NOMO-1 treated with dmso at 0.1 percent for 144 hours (cell line): ENCODE measurements at regions not wholly inside any gene's neighbourhood (a gene's known extent, or its start where the extent isn't known, plus 50 kb on each side); places are given as distances from the start of the nearest gene placed in this dataset.
"Not testable (repeated sequence)": the region's sequence is repeated elsewhere in the genome, so short reads cannot be mapped to it uniquely, and the experiment has no call there.

Source experiments
- DNase-seq: peaks from one replicate; lab custom pipeline; 2025; ENCODE audit not compliant: unreplicated experiment; lab: John Stamatoyannopoulos, UW

- no peak for DNase-seq
Observed at GRCh38 chr12:127600211-127600610, 666.8 kb upstream of the TMEM132C start.

GRCh38 chr12:127606476-127607015 is 660.4 kb upstream of the TMEM132C start:
- DNase-seq = no peak

- no peak for DNase-seq
Observed at GRCh38 chr12:127607146-127607725, 659.7 kb upstream of the TMEM132C start.

DNA sequence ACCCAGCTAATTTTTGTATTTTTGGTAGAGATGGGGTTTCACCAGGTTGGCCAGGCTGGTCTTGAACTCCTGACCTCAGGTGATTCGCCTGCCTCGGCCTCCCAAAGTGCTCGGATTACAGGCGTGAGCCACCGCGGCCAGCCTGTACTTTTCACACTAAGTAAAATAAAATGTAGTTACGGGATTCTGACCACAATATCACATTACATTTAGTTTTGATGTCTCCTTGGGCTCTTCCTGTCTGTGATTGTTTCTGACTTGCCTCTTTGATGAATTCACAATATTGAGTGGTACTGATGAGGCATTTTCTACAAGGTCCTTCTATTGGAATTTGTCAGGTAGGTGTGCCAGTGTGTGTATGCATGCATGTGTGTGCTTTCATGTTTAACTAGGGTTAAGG is 658.6 kb upstream of the TMEM132C start:
- not testable (repeated sequence) for DNase-seq

- no peak for DNase-seq
Observed at GRCh38 chr12:127613056-127613455, 653.9 kb upstream of the TMEM132C start.

GRCh38 chr12:127619869-127620734 is 646.9 kb upstream of the TMEM132C start:
- DNase-seq = no peak

GRCh38 chr12:127620735-127621355 is 646.1 kb upstream of the TMEM132C start:
- no peak for DNase-seq

GRCh38 chr12:127621366-127621765 is 645.6 kb upstream of the TMEM132C start:
- no peak for DNase-seq

- DNase-seq = no peak
Observed at GRCh38 chr12:127623362-127623761, 643.6 kb upstream of the TMEM132C start.

DNA sequence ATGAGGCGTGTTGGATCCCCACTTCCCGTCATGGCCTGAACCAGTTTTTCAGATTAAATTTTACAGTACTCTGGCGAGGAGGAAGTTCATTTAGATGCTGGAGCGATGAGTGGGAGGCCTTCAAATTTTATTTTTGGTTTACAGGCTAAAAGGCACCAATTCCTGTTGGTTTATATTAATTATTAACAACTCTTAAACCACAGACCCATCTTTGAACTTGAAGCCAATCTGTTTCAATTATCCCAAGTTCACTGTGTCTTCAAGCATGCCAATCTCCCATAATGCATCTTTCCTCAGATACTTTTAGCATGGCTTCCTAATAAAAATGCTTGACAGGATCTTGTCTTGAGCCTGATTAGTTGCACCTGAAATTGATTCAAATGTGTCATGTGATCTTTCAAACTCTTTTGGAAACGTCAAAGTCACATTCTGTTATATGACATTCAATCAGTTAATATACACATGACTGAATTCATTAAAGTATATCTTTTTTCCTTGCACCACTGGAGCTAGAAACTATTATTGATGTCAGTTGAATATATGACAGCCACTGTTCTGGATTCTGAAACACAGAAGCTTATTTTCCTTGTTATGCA is 641.7 kb upstream of the TMEM132C start:
- DNase-seq = no peak

- no peak for DNase-seq
Observed at GRCh38 chr12:127628645-127629044, 638.3 kb upstream of the TMEM132C start.

- no peak for DNase-seq
Observed at GRCh38 chr12:127629066-127629820, 637.7 kb upstream of the TMEM132C start.

DNA sequence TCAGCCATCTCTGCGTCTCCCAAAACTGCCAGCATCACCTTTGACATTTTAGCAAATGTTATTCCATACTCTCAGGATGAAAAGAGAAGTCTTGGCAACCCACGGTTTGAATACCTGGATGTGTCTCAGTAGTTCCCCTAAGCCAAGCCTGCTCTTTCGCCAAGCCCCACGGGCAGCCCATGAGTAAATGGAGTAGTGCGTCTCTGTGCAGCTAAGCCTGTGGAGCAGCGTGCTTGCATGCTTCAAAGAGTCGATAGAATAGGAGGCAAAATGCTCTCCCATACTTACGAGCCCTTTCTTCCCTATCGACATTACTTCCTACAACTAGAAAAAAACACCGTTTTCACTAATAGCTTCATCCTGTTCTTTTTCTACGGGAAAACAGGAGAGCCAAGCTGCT is 634.5 kb upstream of the TMEM132C start:
- DNase-seq = no peak

DNA sequence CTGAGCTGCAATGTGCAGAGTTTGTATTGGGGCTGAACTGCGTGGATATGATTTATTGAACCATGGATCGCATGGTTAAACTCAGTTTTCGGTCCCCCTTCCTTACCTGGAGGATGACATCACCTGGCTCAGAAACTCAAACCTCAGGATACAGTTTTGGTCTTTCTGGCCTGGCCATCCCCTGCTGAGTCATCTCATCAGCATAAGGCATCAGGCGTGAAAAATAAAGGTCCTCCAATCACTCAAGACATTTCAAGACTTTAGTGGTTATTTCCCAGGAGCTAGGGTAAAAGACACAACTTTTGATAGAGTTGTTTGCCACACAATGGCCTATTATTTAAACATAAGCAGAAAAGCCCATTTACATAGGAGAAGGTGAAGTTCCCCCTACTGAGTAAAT is 631.1 kb upstream of the TMEM132C start:
- no peak for DNase-seq

GRCh38 chr12:127636882-127637281 is 630.1 kb upstream of the TMEM132C start:
- no peak for DNase-seq

GRCh38 chr12:127640181-127640886 is 626.6 kb upstream of the TMEM132C start:
- DNase-seq = no peak

DNA sequence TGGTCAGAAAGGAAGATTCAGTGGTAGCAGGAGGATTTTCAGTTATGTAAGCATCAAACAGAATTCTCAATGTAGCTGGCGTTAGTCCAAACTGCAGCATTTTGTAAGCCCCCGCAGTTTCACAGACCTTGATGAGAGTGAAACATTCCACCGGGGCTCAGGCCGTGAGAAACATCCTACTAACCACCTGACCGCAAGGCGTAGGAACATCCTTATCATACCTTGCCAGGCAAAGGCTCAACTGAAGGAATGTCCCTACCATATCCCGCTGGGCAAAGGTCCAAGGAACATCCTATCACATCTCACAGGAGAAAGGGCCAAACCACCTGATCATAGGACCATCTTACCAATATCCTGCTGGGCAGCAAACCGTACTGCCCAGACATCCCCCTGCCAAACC is 624.8 kb upstream of the TMEM132C start:
- no peak for DNase-seq

DNA sequence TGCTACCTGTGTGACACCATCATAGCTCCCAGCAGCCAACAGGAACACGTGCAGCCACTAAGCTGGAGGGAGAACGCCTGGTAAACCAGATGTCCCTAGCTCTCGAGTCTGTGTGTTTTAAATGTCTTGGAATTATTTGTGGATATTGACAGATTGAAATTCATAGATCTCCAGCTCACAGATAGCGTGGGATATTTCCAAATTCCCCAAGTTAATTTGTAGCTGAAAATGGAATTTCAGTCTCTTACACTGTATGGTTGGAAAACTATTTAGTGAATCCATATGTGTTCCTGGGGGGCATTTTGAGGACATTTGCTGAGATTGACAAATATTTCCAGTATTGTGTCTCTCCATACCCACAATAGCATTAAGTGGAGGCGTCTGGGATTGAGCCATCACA is 618.6 kb upstream of the TMEM132C start:
- DNase-seq = no peak

DNA sequence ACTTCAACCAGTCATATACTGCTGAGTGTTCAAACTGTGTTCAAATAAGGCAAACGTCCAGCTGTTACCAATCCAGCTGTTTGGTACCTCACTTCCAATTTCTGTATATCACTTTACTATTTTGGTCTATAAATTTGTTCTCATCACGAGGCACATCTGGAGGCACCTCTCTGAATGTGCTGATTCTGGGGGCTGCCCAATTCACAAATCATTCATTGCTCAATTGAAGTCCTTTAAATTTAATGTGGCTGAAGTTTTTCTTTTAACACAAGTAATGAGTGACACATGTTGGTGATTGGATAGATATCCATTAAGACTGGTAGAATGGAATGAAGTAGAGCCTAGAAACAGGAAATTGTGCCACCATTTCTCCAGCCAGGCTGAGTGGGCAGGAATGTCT is 617.0 kb upstream of the TMEM132C start:
- no peak for DNase-seq

DNA sequence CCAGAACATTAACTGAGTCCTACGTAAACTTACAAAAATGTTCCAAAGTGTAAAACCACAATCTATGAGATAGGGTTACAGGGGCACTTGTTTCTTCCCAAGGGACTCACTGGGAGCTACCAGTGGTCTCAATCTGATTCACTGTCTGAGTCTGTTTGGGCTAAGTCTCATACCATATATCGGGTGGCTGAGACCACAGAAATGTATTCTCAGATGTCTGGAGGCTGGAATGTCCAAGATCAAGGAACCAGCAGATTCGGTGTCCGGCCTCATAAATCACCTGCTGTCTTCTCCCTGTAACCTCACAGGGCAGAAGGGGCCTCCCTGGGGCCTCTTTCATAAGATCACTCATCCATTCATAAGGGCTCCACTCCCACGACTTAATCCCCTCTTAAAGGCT is 616.3 kb upstream of the TMEM132C start:
- DNase-seq = no peak
